ENCODE measurements at regions not wholly inside any gene's neighbourhood (a gene's known extent, or its start where the extent isn't known, plus 50 kb on each side); places are given as distances from the start of the nearest gene placed in this dataset.

- Mint-ChIP-seq H3K36me3 (ENCODE audit: unreplicated experiment) (no peaks in the 10 kb centered on the region), H3K27ac (ENCODE audit: unreplicated experiment) (no peak overlapping the region), H3K4me3 (ENCODE audit: unreplicated experiment) (no peak overlapping the region), H3K9me3 (ENCODE audit: unreplicated experiment) (no peaks in the 10 kb centered on the region), H3K4me1 (ENCODE audit: unreplicated experiment) (no peaks in the 10 kb centered on the region), H3K27me3 (ENCODE audit: unreplicated experiment) (no peaks in the 10 kb centered on the region)
- DNase-seq (ENCODE audit: extremely low spot score, unreplicated experiment), result no peak
- no peak for TF ChIP-seq CTCF (IDR thresholded peaks at IDR 0.05)
Observed at GRCh38 chr2:136222862-136223261, 104.9 kb upstream of the CXCR4 start.

- Mint-ChIP-seq H3K36me3 (ENCODE audit: unreplicated experiment) (no peaks in the 10 kb centered on the region), H3K4me1 (ENCODE audit: unreplicated experiment) (no peaks in the 10 kb centered on the region), H3K27ac (ENCODE audit: unreplicated experiment) (no peak overlapping the region), H3K27me3 (ENCODE audit: unreplicated experiment) (no peaks in the 10 kb centered on the region), H3K9me3 (ENCODE audit: unreplicated experiment) (no peaks in the 10 kb centered on the region), H3K4me3 (ENCODE audit: unreplicated experiment) (no peak overlapping the region)
- DNase-seq (ENCODE audit: extremely low spot score, unreplicated experiment), result no peak
- no peak for TF ChIP-seq CTCF (IDR thresholded peaks at IDR 0.05)
Observed at GRCh38 chr2:136221026-136221425, 103.1 kb upstream of the CXCR4 start.

GRCh38 chr2:136219963-136220362, 102.0 kb upstream of the CXCR4 start:
- Mint-ChIP-seq H3K36me3 (ENCODE audit: unreplicated experiment) (no peaks in the 10 kb centered on the region), H3K4me3 (ENCODE audit: unreplicated experiment) (no peak overlapping the region), H3K4me1 (ENCODE audit: unreplicated experiment) (no peaks in the 10 kb centered on the region), H3K27me3 (ENCODE audit: unreplicated experiment) (no peaks in the 10 kb centered on the region), H3K27ac (ENCODE audit: unreplicated experiment) (no peak overlapping the region), H3K9me3 (ENCODE audit: unreplicated experiment) (no peaks in the 10 kb centered on the region)
- no peak for TF ChIP-seq CTCF (IDR thresholded peaks at IDR 0.05)
- DNase-seq (ENCODE audit: extremely low spot score, unreplicated experiment), result no peak

GRCh38 chr2:136219341-136219740, 101.4 kb upstream of the CXCR4 start:
- no peaks in the 10 kb centered on the region for H3K9me3 Mint-ChIP-seq (ENCODE audit: unreplicated experiment)
- TF ChIP-seq CTCF (IDR thresholded peaks at IDR 0.05), result no peak
- no peaks in the 10 kb centered on the region for H3K27me3 Mint-ChIP-seq (ENCODE audit: unreplicated experiment)
- DNase-seq (ENCODE audit: extremely low spot score, unreplicated experiment), result no peak
- no peaks in the 10 kb centered on the region for H3K36me3 Mint-ChIP-seq (ENCODE audit: unreplicated experiment)
- no peak overlapping the region for H3K4me3 Mint-ChIP-seq (ENCODE audit: unreplicated experiment)
- no peaks in the 10 kb centered on the region for H3K4me1 Mint-ChIP-seq (ENCODE audit: unreplicated experiment)
- no peak overlapping the region for H3K27ac Mint-ChIP-seq (ENCODE audit: unreplicated experiment)

- no peak overlapping the region for H3K27ac Mint-ChIP-seq (ENCODE audit: unreplicated experiment)
- no peak for TF ChIP-seq CTCF (IDR thresholded peaks at IDR 0.05)
- no peaks in the 10 kb centered on the region for H3K4me1 Mint-ChIP-seq (ENCODE audit: unreplicated experiment)
- DNase-seq (ENCODE audit: extremely low spot score, unreplicated experiment), result no peak
- no peaks in the 10 kb centered on the region for H3K9me3 Mint-ChIP-seq (ENCODE audit: unreplicated experiment)
- no peak overlapping the region for H3K4me3 Mint-ChIP-seq (ENCODE audit: unreplicated experiment)
- no peaks in the 10 kb centered on the region for H3K27me3 Mint-ChIP-seq (ENCODE audit: unreplicated experiment)
- no peaks in the 10 kb centered on the region for H3K36me3 Mint-ChIP-seq (ENCODE audit: unreplicated experiment)
Observed at GRCh38 chr2:136217996-136218395, 100.0 kb upstream of the CXCR4 start.
